Left ventricle myocardium inferior (tissue), 1 donor: ENCODE measurements at regions not wholly inside any gene's neighbourhood (a gene's known extent, or its start where the extent isn't known, plus 50 kb on each side); places are given as distances from the start of the nearest gene placed in this dataset.
"Not testable (repeated sequence)": the region's sequence is repeated elsewhere in the genome, so short reads cannot be mapped to it uniquely, and the experiment has no call there.

ENCODE experiments used
- DNase-seq: peaks from one replicate; pipeline ENCODE4 v3.0.0-alpha.2; 2020
- H3K27ac ChIP-seq: fragments of 200-600 bp; replicated peaks from 2 replicates; pipeline ENCODE4 v1.8.0; 2021
- H3K27me3 ChIP-seq: fragments of 200-600 bp; 2 replicates; pipeline ENCODE4 v1.8.0; 2021; ENCODE audit warnings: low read depth
- H3K36me3 ChIP-seq: fragments of 200-600 bp; 2 replicates; pipeline ENCODE4 v1.8.0; 2021
- H3K4me1 ChIP-seq: fragments of 200-600 bp; 2 replicates; pipeline ENCODE4 v1.8.0; 2021
- H3K4me3 ChIP-seq: fragments of 200-600 bp; 2 replicates; pipeline ENCODE4 v1.8.0; 2021; ENCODE audit warnings: mild to moderate bottlenecking, moderate library complexity
- H3K9me3 ChIP-seq: fragments of 200-600 bp; replicated peaks from 2 replicates; pipeline ENCODE4 v1.8.0; 2021
- CTCF ChIP-seq: fragments of 200-600 bp; IDR thresholded peaks from 2 replicates; pipeline ENCODE4 v1.8.0; 2021; ENCODE audit warnings: antibody characterized with exemption, mild to moderate bottlenecking, borderline replicate concordance
- intact Hi-C: fragments of 100-400 bp; cut with micrococcal nuclease; formaldehyde crosslinking; loops from one replicate; pipeline ENCODE4 v1.11.0; 2022
- donor health status: DM: no; HTN: yes; CAD: no; lungs with severe emphysema.

DNA sequence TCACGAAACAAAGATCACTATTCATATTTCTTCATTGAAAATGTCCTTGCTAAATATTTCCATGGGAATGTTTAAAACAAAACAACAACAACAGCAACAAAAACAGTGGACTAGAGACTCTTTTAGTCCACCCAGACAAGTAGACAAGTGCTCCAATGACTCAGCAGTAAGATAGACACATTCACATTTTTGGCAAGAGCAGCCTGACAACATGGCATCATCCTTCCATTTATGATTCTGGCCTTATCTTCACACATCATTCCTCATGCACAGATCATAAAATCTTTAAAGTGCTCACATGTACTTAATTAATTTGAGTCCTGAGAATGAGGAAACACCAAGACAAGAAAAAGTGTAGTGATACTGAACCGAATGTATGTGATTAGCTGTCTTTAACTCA is 132.6 kb upstream of the PDE4D start:
- no peak for DNase-seq
- no peaks in the 10 kb centered on the region for H3K4me1 ChIP-seq
- H3K36me3 ChIP-seq = no peaks in the 10 kb centered on the region
- no peaks in the 10 kb centered on the region for H3K27me3 ChIP-seq
- H3K9me3 ChIP-seq = peaks cover 4% of the 10 kb centered on the region
- no peak overlapping the region for H3K27ac ChIP-seq
- no peak overlapping the region for H3K4me3 ChIP-seq
- no peak for TF ChIP-seq CTCF
- intact Hi-C loops = no loop called here

- no peaks in the 10 kb centered on the region for H3K36me3 ChIP-seq
- no peaks in the 10 kb centered on the region for H3K4me1 ChIP-seq
- no peak overlapping the region for H3K4me3 ChIP-seq
- H3K9me3 ChIP-seq = peaks cover 4% of the 10 kb centered on the region
- TF ChIP-seq CTCF = no peak
- intact Hi-C loops = no loop called here
- no peak for DNase-seq
- no peaks in the 10 kb centered on the region for H3K27me3 ChIP-seq
- H3K27ac ChIP-seq = no peak overlapping the region
Observed at GRCh38 chr5:60024104-60024503, 130.6 kb upstream of the PDE4D start.

DNA sequence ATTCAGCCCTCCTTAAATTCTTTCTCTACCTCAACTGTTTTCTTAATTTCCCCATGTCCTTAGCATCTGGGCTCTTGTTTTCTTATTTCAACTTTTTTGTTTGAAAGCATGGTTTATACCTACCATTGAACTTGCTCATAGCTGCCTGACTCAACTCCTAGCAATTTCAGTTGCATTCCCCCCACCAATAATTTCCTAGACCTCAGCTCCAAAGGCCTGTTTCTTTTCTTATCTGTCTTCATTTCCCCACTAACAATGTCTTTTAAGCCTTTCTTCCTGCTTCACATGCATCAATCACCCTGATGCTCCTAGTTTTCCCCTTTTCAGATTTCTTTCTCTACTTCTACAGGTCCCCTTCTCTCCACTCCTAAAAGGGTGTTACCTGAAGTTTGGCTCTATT is 129.7 kb upstream of the PDE4D start:
- H3K4me3 ChIP-seq = no peak overlapping the region
- intact Hi-C loops = no loop called here
- TF ChIP-seq CTCF = no peak
- no peaks in the 10 kb centered on the region for H3K4me1 ChIP-seq
- H3K9me3 ChIP-seq = no peaks in the 10 kb centered on the region
- no peaks in the 10 kb centered on the region for H3K36me3 ChIP-seq
- no peak overlapping the region for H3K27ac ChIP-seq
- H3K27me3 ChIP-seq = no peaks in the 10 kb centered on the region
- DNase-seq = no peak

GRCh38 chr5:60020457-60020856 is 126.9 kb upstream of the PDE4D start:
- no peak overlapping the region for H3K27ac ChIP-seq
- DNase-seq = no peak
- TF ChIP-seq CTCF = no peak
- no peak overlapping the region for H3K4me3 ChIP-seq
- H3K36me3 ChIP-seq = no peaks in the 10 kb centered on the region
- H3K27me3 ChIP-seq = no peaks in the 10 kb centered on the region
- H3K4me1 ChIP-seq = no peaks in the 10 kb centered on the region
- peaks cover 15% of the 10 kb centered on the region for H3K9me3 ChIP-seq
- intact Hi-C loops = no loop called here

GRCh38 chr5:60018960-60019359 is 125.4 kb upstream of the PDE4D start:
- intact Hi-C loops, H3K4me1 ChIP-seq, H3K4me3 ChIP-seq, H3K36me3 ChIP-seq, DNase-seq, H3K27ac ChIP-seq, H3K27me3 ChIP-seq: not testable (repeated sequence)
- peaks cover 18% of the 10 kb centered on the region for H3K9me3 ChIP-seq

- no peak for TF ChIP-seq CTCF
- DNase-seq = no peak
- Histone ChIP-seq H3K4me3 (no peak overlapping the region), H3K36me3 (no peaks in the 10 kb centered on the region), H3K27me3 (no peaks in the 10 kb centered on the region), H3K9me3 (peaks cover 18% of the 10 kb centered on the region), H3K27ac (no peak overlapping the region), H3K4me1 (no peaks in the 10 kb centered on the region)
- intact Hi-C loops = no loop called here
Observed at GRCh38 chr5:60018091-60018490, 124.6 kb upstream of the PDE4D start.
